Neutrophil (primary cell): ENCODE measurements at regions not wholly inside any gene's neighbourhood (a gene's known extent, or its start where the extent isn't known, plus 50 kb on each side); places are given as distances from the start of the nearest gene placed in this dataset.

Experiments used
- H3K27ac ChIP-seq: fragments of 200-600 bp; sonication (generic); 2 replicates; pipeline ENCODE4 v1.5.1; 2016; ENCODE audit warnings: mild to moderate bottlenecking, moderate library complexity
- H3K27me3 ChIP-seq: fragments of 200-600 bp; sonication (generic); 2 replicates; pipeline ENCODE4 v1.6.0; 2016; ENCODE audit warnings: mild to moderate bottlenecking
- H3K36me3 ChIP-seq: fragments of 200-600 bp; sonication (generic); 2 replicates; pipeline ENCODE4 v1.5.1; 2017
- H3K4me1 ChIP-seq, 2 experiments: fragments of 200-600 bp in 1 of 2; sonication (generic) in 1 of 2; 1 replicate in 1 of 2; 2 replicates in 1 of 2; pipeline versions ENCODE4 v1.5.1 to v1.6.1; 2013 to 2016; ENCODE audit warnings: low read depth in 1 of 2, low read length in 1 of 2, mild to moderate bottlenecking in 1 of 2, moderate library complexity in 1 of 2; ENCODE audit not compliant: control insufficient read depth in 1 of 2, insufficient read depth in 1 of 2
- H3K4me3 ChIP-seq, 2 experiments: fragments of 200-600 bp in 1 of 2; sonication (generic) in 1 of 2; 1 replicate in 1 of 2; 2 replicates in 1 of 2; pipeline ENCODE4 v1.5.1; 2013 to 2016; ENCODE audit warnings: low read depth in 1 of 2, low read length in 1 of 2, mild to moderate bottlenecking in 1 of 2, moderate library complexity in 1 of 2
- H3K9me3 ChIP-seq: fragments of 200-600 bp; sonication (generic); 2 replicates; pipeline ENCODE4 v1.5.1; 2016
- CTCF ChIP-seq: fragments of 200-600 bp; sonication (generic); IDR thresholded peaks from 2 replicates; pipeline ENCODE4 v1.5.1; 2016; ENCODE audit warnings: antibody characterized with exemption

- H3K36me3 ChIP-seq = no peaks in the 10 kb centered on the region
- no peak for TF ChIP-seq CTCF
Observed at GRCh38 chr2:143965493-143966164, 554.3 kb downstream of the ZEB2 start.

GRCh38 chr2:143964891-143965290 is 555.0 kb downstream of the ZEB2 start:
- no peaks in the 10 kb centered on the region for H3K27me3 ChIP-seq
- peaks cover 0 to 4% of the 10 kb centered on the region in 2 experiments for H3K4me1 ChIP-seq
- no peak overlapping the region for H3K4me3 ChIP-seq
- H3K27ac ChIP-seq = no peak overlapping the region
- H3K36me3 ChIP-seq = no peaks in the 10 kb centered on the region
- TF ChIP-seq CTCF = no peak
- no peaks in the 10 kb centered on the region for H3K9me3 ChIP-seq

More at GRCh38 chr2:143965493-143966164, 554.3 kb downstream of the ZEB2 start:
- Histone ChIP-seq H3K4me3 (no peak overlapping the region), H3K9me3 (no peaks in the 10 kb centered on the region), H3K27me3 (no peaks in the 10 kb centered on the region), H3K4me1 (peaks cover 0 to 4% of the 10 kb centered on the region in 2 experiments), H3K27ac (no peak overlapping the region)

GRCh38 chr2:143960177-143960576 is 559.7 kb downstream of the ZEB2 start:
- Histone ChIP-seq H3K9me3 (no peaks in the 10 kb centered on the region), H3K36me3 (no peaks in the 10 kb centered on the region), H3K27ac (no peak overlapping the region), H3K4me3 (no peak overlapping the region), H3K27me3 (no peaks in the 10 kb centered on the region), H3K4me1 (no peaks in the 10 kb centered on the region)
- no peak for TF ChIP-seq CTCF

- H3K4me3 ChIP-seq = no peak overlapping the region
- peaks cover 0 to 7% of the 10 kb centered on the region in 2 experiments for H3K4me1 ChIP-seq
- no peak overlapping the region for H3K27ac ChIP-seq
- no peaks in the 10 kb centered on the region for H3K27me3 ChIP-seq
- no peaks in the 10 kb centered on the region for H3K36me3 ChIP-seq
- no peak for TF ChIP-seq CTCF
- no peaks in the 10 kb centered on the region for H3K9me3 ChIP-seq
Observed at GRCh38 chr2:143957321-143957720, 562.6 kb downstream of the ZEB2 start.

GRCh38 chr2:143955401-143956065 is 564.4 kb downstream of the ZEB2 start:
- no peak for TF ChIP-seq CTCF
- Histone ChIP-seq H3K4me3 (no peak overlapping the region), H3K9me3 (no peaks in the 10 kb centered on the region), H3K36me3 (no peaks in the 10 kb centered on the region), H3K27ac (no peak overlapping the region), H3K4me1 (peaks cover 0 to 7% of the 10 kb centered on the region in 2 experiments), H3K27me3 (no peaks in the 10 kb centered on the region)
